IPS-NIHi11 (cell line): ENCODE measurements at regions not wholly inside any gene's neighbourhood (a gene's known extent, or its start where the extent isn't known, plus 50 kb on each side); places are given as distances from the start of the nearest gene placed in this dataset.
A peak's percentile ranks its signal among the peaks of the same experiment; 100 is the strongest.
"Not testable (repeated sequence)": the region's sequence is repeated elsewhere in the genome, so short reads cannot be mapped to it uniquely, and the experiment has no call there.

Experiments used
- DNase-seq: peaks from one replicate; pipeline ENCODE4 v3.0.0; 2012; ENCODE audit warnings: mixed read lengths, low spot score

DNA sequence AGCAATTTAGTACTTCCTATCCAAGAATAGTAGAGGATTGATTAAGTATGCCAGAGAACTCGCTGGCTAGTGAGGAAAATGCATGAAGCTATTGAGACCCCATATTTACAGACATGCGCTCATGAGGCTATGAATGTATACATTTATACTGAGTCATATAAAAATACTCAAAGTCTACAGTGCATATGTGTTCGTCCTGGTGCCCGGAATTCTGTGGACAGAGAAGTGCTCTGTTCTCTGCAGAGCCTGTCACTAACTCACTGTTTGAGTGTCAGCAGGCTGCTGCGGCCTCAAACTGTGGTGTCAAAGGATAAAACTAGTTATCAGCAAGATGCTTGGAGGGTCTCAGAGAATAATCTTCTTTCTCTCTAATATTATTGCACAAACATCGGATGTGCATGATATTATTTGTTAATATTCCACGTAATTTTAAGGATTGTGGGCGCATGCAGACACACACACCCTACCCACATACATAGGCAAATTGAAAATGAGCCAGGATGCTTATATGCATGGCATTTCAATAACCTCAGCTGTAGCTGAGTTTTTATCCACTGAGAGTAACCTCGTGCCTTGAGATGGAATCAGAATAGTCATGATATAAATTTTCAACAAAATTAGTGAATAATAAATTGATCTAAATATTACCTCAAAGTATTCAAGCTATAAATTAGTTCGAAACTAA is 50.0 kb upstream of the TSC22D2 start:
- DNase-seq, result no peak

DNA sequence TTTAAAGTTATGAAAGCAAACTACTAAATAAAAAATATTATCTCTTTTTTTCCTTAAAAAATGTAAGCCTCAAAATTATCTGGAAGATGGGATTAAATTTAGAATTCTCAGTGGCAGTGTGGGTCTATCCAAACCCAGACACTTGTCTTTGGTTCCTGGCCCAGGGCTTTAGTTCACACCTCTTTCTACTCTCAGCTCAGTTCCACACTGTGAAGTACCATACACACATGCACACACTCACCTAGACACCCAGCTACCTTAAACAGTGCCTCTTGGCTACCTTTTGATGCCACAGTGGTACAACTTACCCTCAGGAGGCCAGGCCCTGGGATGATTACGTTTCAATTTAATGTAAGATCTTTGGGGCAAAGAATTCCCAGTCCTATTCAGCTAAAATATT is 51.0 kb upstream of the TSC22D2 start:
- no peak for DNase-seq

DNA sequence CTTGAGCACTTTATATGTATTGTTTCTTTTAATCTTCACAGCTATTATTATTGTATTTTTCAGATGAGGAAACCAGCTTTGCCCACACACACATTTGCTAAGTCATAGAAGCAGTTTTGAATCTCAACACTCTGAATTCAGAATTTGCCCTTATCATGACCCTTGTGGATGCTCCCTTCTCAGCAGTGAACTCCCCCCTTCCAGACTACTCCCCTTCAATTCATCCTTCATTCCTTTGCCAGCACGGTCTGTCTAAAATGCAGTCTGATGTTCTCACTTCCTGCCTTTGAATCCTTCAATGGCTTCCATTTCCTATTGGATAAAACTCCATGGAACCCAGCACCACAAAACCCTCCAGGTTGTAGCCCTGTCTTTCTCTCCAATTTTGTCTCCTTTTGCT is 52.5 kb upstream of the TSC22D2 start:
- no peak for DNase-seq

- no peak for DNase-seq
Measured at GRCh38 chr3:150352931-150353330, 55.2 kb upstream of the TSC22D2 start.

DNA sequence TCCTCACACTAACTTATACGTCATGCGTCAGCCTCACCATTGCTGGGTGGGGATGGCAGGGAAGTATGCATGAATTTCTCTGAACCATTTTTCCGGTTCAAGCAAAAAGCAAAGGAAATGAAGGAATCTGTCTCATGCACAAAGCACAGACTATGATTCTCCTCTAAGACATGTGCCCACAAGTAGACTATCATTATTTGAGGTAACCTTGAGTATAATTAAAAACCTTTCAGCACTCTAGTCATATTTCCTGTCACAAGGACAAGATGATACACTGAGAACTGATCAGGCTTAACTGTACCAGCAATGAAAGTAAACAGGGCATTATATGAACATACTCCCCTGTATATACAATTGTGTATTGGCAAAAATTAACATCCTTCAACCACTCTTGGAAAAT is 56.7 kb upstream of the TSC22D2 start:
- DNase-seq, result no peak

- DNase-seq, result peak; percentile 48
Measured at GRCh38 chr3:150349314-150350097, 58.6 kb upstream of the TSC22D2 start.

DNA sequence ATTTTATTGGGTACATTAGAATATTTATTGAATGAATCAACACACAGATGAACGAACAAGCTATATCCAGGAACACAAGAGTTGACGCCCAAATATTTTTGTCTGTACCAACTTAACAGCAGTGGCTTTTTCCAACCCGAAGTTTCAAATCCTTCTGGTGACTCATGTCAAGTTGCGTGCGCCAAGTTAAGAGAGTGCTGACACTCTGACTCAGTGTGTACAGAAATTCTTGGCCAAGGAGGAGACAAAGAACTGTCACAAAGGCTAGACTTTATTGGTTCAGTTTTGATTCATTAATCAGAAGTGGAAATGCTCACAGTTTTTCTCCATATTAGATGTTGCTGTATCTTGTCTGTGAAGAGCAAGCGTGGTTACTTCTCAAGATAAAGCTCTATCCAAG is 59.6 kb upstream of the TSC22D2 start:
- DNase-seq, result no peak

DNA sequence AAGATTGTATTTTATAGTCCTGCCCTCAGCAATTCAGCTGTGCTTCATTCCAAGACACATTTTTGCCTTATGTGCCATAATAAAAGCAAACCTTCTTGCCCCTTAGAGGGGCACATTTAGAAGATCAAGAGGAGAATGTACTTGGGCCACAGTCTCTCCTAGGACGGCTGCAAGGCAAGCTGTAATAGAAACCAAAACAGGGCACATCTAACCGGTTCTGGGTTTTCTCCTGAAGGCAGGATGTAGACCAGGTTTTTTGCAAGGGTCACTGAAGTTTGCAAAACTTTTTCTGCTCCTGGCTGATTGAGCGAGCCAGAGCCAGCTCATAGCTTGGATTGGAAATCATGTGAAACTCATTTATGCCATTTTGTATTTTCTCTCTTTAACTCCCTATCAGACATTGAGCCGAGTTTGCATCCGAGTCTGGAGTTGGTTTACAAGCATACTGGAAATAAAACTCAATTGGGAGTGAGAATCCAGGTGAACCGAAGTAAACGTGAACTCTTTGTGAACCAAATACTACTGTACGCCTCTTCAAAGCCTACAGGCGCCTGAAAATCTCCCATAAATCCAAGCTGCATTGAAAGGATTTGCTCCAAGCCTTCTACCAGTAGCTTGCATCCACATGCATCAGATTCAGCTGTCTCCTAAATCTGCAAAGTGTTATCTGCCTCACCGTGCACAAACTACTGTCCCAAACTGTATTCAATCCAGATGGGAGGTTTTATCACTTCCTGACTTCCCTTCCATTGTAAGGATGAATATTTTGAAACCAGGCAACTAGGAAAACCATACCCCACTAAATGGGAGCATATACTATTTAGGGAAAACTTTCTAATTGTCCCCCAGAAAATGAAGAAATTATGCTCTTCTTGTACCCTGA is 60.9 kb upstream of the TSC22D2 start:
- no peak for DNase-seq

DNA sequence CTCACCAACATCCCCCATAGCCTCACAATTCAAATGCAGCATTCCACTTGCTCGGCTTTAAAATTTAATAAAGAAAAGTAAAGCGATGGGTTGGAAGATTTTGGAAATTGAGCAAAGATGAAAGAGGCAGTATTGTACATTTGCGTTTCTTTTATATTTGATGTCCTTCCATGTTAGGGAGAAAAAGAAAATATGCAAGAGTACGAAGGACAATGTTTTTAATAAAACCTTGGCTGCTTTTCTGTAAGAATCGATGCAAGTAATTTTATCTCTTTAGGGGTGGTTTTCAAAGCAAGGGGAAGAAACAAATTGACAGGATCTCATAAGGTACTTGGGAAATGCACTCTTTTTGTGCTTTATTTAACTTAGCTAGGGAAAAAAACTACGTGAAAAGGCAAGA is 61.8 kb upstream of the TSC22D2 start:
- DNase-seq, result no peak

DNA sequence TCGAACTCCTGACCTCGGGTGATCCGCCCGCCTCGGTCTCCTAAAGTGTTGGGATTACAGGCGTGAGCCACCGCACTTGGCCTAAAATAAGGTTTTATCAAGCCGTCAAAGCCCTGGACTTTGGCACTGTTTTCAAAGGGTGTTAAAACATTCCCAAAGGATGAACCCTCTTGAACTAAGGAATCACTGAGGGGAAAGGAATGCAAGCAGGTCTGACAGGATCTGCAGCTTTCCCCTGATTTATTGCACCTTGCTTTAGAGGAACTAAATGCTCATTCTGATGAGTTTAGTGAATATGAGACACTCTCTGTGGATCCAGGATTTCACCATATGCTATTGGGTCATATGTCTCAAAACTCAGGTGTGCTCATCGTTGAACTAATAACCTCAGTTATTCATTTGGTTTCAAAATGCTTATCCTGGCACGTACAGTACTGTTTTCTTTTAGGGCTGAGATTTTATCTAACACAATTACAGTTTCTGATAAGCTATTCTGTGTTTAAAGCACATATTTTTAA is 63.0 kb upstream of the TSC22D2 start:
- DNase-seq, result peak; percentile 44

- no peak for DNase-seq
Measured at GRCh38 chr3:150344079-150344759, 63.9 kb upstream of the TSC22D2 start.

DNA sequence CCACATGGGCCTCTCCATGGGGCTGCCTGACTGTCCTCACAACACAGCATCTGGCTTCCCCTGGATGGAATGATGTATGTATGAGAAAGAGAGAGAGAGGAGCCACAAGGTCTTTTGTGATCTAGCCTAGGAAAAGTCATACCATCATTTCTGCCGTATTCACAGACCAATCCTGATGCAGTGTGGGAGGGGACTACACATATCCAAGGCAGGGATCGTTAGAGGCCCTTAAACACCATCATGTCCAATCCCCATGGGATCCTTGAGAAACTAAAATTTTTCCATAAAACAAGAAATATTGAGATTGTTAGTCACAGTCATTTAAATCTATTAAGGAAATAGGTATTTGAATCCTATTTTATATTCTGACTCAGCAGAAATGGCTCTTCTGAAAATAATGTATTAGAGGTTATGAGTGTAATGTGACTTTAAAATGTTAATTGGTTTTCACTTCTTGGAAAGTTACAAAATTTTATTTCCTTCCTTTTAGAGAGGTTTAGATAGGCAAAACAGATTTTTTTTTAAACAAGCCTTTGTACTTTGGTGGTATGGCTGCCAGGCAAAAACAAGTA is 65.1 kb upstream of the TSC22D2 start:
- no peak for DNase-seq

DNA sequence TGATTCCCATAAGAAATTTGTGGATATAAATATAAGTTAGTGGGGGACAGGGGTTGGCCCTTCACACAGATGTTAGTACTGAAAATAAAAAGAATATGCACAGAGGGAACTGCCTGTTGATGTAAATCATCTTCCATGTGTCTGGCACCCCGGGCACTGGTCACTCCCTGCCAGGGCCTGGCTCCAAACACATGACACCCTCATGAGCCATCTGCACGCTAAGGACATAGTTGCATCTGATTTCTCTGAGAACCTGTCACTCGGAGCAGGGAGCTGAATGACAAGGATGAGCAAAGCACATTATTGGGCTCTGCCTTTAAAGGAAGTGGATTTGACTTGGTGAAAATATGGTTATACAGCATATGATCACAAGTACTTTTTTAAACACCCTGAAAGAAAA is 66.2 kb upstream of the TSC22D2 start:
- no peak for DNase-seq

- not testable (repeated sequence) for DNase-seq
Measured at GRCh38 chr3:150336363-150336762, 71.7 kb upstream of the TSC22D2 start.

DNA sequence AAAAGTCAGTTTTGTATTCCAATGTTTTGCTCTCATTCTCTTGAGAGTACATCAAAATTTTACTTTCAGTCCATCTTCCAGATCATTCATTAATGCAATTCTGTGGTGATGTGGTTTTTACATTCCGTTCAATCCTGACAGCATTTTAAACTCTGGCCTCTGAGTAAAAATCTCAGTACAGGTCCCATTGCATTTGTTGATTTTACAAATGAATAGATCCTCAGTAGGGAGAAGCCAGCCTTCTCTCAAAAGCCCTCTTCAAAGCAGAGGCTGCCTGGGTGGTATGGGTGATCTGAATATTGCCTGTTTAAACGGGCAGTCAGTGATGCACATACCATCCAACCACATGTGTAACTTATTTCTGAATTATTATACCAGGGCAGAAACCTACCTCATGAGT is 72.5 kb upstream of the TSC22D2 start:
- no peak for DNase-seq

DNA sequence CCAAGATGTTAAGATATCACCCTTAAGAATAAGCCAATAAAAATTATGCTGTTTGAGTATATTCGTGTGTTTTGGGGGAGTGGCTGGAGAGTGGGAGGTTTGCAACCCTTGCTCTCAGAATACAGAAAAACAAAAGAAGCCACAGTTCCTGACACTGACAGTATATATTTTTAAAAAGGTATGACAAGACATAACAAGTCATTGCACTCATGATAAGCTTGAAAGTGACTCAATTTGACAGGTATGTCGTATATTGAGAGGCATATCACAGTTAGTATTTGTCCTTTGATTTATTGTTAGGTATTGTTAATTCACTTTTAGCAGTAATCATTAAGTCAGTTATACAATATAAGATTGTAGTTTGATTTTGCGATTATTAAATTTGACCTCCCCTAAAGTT is 73.1 kb upstream of the TSC22D2 start:
- no peak for DNase-seq

- no peak for DNase-seq
Measured at GRCh38 chr3:150333477-150333876, 74.6 kb upstream of the TSC22D2 start.

GRCh38 chr3:150331978-150332568 is 76.0 kb upstream of the TSC22D2 start:
- DNase-seq, result no peak

DNA sequence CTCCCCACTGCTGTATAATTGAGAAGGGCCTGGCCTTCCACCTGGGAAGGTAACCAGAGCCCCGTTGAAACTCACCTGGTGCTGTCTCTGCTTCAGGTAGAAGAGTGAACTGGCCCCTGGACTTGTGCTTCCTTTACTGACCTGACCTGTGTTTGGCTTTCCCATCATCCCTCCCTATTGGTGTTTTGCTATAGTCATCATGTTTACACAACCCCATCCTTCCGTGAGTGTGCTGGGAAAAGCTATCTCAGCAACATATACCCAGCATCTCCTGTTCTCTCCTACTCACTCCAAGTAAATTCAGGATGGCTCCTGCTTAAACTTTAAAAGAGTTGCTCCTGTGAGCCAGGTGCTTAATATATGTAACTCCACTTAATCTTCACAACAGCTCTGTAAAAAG is 77.2 kb upstream of the TSC22D2 start:
- no peak for DNase-seq

GRCh38 chr3:150330174-150330573 is 77.9 kb upstream of the TSC22D2 start:
- no peak for DNase-seq

- no peak for DNase-seq
Measured at GRCh38 chr3:150329408-150329807, 78.7 kb upstream of the TSC22D2 start.
